GM19025 (cell line): ENCODE measurements at regions not wholly inside any gene's neighbourhood (a gene's known extent, or its start where the extent isn't known, plus 50 kb on each side); places are given as distances from the start of the nearest gene placed in this dataset.

Experiments used
- ATAC-seq: cut with Tn5 transposase; IDR thresholded peaks from one replicate; pipeline ENCODE4 v1.9.1; 2021; ENCODE audit warnings: mild to moderate bottlenecking, low read depth, moderate library complexity; ENCODE audit not compliant: unreplicated experiment

DNA sequence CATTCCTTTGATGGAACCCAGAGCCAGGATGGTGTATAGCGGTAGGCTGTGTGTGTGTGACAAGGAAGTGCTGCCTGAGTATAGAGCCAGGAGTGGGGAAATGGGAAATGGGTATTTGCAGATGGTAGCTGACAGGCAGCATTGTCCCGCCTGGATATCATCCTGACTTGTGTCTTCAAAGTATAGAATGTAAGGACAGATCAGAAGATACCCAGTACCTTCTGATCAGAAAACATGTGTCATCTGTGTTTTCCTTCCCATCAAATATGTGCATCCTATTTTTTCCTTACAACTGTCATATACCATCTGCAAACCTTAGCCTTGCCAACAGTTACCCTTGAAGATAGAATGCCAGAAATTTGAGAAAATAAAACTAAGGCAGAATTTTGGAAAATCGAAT lies 146.2 kb upstream of the CBLB start:
- no peak for ATAC-seq

DNA sequence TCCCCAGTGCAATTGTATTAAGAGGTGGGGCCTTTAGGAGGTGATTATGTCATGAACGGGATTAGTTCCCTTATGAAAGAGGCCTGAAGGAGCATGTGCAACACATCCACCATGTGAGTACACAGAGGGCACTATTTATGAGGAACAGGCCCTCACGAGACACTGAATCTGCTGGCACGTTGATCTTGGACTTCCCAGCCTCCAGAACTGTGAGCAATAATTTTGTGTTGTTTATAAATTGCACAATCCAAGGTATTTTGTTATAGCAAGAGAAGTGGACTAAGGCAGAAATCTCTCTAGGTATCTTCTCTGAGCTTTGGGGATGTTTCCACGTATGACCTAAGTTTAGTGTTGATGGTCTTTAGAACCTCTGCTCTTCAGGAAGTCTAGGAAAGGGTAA lies 149.3 kb upstream of the CBLB start:
- no peak for ATAC-seq

DNA sequence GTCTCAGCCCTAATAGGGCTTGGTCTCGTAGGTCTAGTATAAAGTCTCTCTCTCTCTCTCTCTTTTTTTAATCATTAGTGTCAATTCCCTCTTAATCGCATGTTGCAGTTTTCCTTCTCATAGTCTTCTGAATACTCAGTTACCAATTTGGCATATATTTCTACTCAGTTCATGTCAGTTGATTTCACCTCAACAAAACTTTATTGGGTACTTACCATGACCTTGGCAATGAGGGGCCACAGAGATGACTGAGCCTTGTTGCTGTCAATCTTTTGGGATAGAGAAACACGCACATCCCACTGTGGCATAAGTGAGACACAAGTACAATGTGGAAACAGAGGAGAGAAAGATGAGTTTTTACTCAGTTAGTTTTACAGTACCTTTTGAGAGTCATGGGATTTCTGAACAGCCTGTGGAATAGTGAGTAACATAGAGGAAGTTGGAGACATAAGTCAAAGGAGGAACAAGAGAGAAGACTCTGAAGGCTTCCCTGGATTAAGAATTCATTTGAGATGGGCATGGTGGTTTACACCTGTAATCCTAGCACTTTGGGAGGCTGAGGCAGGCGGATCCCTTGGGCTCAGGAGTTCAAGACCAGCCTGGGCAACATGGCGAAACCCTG lies 150.2 kb upstream of the CBLB start:
- no peak for ATAC-seq

DNA sequence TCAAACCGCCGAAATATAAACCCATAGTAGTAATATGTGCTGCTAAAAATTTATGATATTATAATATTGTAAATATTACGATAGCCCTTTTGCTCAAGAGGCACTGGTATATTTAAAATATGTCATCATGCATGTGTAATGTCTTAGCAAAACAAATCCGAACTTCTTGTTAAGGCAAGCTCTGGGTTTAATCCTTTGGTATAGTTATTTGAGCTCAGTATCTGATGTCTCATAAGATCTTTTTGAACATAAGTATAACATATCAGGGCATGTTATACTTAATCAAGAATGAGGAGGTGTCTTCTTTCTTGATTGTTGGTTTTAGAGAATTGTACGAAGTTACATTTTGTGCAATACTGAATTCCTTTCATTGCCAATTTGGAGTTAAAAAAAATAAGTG lies 154.1 kb upstream of the CBLB start:
- ATAC-seq = no peak

DNA sequence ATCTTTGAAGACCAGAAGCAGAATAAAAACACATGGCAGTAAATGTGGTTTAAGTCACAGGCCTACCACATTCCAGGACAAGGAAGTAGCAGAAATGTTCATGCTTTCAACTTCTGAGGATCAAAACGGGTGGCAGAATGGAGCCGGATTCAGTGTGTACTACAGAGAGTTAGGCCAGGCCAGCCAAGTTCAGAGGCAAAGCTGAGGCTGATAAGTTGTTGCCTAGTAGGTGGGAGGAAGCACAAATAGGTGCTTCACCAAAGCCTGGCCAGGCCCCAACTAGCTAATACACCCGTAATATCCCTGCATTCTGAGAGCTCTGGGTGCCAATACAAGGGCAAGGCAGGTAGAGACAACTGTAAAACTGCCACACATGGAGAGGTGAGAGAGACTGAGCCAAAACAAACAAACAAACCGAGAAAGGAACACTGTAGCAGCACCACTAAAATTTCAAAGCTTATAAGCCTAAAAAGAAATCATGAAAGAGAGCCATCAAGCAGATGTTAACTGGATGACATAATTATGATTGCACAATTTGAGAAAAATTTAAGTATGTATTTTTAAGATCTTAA lies 156.4 kb upstream of the CBLB start:
- no peak for ATAC-seq

DNA sequence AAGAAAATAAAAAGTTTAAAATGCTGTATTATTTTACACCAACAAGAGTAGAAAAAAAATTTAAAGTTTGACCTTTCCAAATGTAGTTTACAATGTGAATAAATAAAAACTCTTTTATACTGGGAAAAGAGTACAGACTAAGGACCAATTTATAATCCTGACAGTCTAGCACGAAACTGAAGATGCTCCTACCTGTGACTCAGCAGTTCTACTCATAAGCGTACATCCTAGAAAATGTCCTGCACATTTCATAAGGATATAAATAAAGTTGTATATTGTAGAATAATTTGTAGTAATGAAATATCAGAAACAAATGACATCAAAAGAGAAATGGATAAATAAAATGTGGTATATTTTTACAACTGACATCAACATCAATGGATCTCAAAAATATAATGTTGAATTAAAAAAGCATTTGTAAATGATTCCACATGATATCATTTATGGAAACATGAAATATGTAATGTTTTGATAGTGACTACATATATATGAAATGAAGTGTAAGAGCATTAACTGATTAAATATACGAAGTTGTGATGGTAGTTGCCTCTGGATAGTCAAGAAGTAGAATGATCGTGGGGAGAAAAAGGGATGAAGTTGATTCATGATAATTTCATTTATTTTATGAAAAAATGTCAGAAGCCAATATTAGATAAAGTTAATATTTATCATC lies 161.3 kb upstream of the CBLB start:
- no peak for ATAC-seq

DNA sequence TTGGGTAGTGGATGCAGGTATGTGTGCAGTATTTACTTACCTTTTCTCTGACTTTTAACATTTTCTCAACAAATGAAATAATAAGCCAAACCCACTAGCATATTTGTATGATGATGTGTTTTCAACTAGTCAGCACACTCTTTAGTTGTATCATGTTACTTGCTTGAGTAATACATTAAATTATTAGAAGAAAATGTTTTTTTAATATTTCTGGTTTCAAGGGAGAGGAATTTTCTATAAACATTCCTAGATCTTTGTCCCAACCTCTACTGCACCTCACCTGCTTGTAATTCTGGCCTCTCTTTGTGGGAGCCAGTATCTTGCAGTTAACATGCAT lies 161.8 kb upstream of the CBLB start:
- no peak for ATAC-seq

DNA sequence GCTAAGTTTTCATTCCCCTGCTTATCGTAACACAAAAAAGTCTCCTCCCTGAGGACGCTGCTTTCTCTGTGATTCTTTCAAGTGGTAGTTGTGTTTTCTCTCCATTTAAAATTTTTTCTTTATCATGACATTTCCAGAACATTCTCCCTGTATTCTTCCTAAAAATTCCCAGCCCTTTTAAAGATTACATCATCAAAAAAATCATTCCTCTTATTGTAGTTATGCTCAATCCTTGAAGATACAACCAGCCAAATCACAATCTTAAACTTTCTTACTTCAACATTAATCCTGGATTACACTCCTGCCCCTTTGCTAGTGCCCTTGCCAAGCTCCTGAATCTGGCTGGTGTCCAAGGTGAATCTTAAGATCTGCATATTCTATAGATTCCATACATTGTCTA lies 163.7 kb upstream of the CBLB start:
- no peak for ATAC-seq

DNA sequence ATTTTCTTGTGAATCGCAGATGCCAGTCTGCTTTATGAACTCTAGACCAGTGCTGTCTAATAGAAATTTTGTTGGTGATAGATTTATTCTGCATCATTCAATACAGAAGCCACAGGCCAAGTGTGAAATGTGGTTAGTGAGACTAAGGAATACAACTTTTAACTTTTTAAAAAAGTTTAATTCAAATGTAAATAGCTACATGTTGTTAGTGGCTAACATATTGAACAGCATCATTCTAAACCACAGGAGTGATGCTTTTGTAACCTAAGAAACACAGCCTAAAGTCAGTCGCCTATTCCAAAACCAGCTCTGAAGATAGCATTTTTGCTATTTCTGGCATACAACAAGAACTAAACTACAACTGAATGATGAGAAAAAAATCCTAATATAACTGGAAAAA lies 164.8 kb upstream of the CBLB start:
- no peak for ATAC-seq

DNA sequence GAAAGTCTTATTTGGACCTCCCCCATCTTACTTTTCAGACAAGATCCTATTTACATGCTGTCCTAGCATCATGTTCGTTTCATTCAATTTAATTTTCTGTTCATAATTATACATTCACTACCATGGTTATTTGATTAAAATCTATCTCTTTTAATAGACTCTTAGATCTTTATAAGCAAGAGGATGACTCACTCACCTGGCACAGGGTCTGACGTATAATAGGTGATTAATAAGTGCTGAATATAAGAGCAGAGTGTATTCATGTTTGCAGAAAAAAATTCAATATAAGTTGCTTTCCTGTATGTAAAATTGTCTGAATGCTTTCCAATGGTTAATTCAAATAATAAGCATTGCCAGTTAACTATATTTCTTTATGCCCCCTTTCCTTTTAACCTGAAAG lies 165.5 kb upstream of the CBLB start:
- ATAC-seq = no peak

DNA sequence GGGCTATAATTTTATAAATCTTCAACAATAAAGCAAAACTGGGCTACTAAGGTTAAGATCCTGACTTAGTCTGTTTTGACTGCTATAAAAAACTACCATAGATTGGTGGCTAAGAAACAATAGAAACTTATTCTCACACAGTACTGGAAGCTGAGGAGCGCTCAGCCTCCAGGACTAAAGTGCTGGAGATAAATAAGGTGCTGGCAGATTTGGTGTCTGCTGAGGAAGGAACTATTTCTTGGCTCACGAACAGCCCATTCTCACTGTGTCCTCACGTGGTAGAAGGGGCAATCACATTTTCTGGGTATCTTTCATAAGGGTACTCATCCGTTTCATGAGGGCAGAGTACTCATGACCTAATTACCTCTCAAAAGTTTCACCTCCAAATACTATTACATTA lies 166.8 kb upstream of the CBLB start:
- ATAC-seq = no peak

DNA sequence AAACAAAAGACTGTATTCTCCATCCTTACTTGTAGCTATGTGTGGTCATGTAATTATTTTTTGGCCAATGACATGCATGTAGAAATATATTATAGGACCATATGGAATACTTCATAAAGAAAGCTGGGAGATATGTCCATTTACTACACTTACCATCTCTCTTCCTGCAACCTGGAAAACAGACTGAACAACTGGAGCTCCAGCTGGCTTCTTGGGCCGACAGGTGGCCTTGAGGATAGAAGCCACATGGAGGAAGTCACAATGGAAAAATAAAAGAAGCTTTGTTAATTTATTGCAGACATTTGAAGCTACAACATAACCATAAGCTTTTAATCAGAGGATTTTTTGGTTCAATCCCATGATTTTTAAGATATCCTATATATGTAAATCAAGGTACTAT lies 167.9 kb upstream of the CBLB start:
- ATAC-seq = no peak

DNA sequence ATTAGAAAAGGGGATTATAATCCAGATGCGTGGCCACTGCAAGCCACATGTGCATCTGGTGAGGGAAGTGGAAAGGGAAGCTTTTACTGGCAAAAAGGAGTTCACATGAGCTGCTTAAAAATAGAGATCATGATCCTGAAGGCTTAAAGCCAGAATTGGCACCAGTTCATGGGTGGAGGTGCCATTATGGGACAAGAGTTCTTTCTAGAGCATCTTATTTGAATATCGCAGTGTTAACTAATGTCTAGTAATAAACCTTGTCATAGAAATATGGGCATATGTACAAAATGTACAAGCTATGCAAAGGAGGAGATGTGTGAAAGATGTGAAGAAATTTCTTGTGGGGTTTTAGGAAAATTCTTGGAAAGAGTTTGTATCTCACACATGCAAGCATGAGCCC lies 178.4 kb upstream of the CBLB start:
- no peak for ATAC-seq

DNA sequence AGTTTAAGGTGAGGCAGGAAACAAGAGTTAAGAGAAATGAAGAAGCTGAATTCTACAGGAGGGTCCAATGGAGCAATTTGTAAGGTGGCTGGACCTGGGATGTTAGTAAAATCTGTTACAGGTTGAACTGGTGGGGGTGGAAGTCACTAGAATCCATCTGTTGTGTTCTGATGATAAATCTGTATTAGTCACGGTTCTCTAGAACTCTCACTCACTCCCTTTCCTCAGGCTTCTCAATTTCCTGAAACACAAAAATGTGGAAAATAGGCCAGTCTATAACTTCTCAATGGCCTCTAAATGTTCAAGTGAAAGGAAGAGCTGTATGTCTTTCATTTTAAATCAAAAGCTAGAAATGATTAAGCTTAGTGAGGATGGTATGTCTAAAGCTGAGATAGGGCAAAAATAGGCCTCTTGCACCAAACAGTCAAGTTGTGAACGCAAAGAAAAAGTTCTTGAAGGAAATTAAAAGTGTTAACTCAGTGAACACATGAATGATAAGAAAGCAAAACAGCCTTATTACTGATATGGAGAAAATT lies 180.2 kb upstream of the CBLB start:
- ATAC-seq = no peak

DNA sequence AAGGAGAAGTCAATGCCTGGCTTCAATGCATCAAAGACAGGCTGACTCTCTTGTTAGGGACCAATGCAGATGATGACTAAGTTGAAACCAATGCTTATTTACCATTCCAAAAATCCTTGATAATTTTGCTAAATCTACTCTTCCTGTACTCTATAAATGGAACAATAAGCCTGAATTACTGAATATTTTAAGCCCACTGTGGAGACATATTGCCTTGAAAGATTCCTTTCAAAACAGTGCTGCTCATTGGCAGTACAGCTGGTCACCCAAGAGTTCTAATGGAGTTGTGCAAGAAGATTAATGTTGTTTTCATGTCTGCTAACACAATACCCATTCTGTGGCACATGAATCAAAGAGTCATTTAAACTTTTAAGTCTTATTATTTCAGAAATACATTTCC lies 181.0 kb upstream of the CBLB start:
- ATAC-seq = no peak

DNA sequence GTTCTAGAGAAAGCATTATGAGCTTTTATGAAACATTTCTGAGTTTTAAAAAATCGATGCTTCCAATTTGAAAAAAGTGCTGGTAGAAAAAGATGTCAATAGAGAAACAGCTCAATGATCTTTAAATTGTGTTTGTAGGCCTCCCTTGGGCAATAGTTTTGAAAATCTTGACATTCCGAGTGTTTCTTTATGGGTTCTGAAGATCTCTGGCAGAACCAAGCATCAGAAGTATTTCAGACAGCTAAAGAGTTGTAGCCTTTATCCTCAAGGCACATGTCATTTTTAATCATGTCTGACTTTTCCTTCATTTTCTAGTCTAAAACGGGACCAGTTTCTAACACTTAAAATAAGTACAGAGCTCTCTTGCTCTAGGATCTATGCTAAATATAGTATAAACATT lies 188.1 kb upstream of the CBLB start:
- ATAC-seq = no peak

DNA sequence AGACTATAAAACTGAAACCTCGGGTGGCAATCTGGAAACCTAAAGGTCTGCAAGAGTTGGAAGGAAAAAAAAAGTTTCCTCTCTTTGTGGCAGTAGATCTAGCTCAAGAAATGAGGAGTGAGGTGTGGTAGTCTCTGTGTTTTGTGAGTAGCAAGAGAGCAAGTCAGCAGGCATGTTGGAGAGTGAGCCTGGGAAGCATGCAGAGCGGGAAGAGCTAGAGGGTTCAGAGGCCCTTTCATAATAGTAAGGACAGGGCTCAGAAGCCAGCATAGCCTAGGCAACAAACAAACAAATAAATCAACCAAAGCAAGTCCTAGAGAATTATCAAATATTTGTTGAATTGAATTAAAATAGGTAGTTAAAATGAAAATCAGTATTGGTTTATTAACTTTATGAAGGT lies 189.7 kb upstream of the CBLB start:
- ATAC-seq = no peak

DNA sequence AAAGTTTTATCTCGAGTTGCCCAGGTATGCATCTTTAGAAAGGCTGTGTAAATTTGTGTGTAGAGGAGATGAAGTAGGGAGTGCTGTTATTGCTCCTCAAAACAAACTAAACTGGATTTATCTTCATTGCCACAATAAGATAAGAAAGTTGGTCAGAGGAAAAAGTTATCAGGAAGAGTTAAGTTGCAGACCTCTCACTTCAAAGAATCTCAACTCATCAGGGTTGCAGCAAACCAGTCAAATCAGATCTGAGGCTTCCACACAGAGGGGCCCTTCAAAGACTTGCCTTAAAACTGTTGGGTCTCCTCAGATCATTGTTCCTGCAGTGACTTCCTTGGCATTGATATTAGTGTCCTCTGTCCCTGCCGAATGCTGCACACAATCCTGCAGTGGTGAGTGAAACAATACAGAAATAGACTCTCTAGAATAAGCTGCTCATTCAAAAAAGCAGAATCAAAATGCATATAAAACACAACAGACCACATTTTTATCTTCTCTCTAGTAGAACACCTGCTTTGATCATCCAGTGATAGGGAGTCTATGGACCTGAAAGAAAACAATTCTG lies 191.2 kb upstream of the CBLB start:
- no peak for ATAC-seq

DNA sequence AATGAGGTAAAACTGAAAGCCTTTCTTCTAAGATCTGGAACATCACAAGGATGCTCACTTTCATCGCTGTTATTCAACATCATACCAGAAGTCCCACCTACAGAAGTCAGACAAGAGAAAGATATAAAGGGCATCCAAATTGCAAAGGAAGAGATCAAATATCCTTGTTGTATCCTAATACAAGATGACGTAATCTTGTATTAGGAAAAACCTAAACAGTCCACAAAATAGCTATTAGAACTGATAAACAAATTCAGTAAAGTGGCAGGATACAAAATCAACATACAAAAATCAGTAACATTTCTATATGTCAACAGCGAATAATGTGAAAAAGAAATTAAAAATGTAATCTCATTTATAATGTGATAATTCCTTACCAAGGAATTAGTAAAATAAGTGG lies 195.1 kb upstream of the CBLB start:
- ATAC-seq = no peak

DNA sequence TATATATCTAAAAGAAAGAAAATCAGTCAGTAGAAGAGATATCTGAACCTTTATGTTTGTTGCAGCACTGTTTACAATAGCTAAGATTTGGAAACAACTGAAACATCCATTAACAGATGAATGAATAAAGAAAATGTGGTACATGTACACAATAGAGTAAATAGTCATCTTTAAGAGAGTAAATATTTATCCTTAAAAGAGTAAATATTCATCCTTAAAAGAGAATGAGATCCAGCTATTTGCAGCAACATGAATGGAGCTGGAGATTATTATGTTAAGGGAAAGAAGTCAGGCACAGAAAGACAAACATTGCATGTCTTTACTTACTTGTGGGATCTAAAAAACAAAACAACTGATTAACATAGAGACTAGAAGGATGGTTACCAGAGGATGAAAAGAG lies 197.0 kb upstream of the CBLB start:
- no peak for ATAC-seq

DNA sequence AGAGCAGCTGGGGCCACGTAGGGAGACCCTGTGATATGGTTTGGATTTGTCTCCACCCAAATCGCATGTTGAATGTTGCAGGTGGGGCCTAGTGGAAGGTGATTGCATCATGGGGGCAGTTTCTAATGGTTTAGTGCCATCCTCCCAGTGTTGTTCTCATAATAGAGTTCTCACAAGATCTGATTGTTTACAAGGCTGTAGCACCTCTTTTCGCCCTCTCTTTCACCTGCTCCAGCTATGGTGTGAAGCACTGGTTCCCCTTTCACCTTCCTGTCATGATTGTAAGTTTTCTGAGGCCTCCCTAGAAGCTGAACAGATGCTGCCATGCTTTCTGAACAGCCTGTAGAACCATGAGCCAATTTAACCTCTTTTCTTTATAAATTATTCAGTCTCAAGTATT lies 198.9 kb upstream of the CBLB start:
- ATAC-seq = peak; percentile 46

DNA sequence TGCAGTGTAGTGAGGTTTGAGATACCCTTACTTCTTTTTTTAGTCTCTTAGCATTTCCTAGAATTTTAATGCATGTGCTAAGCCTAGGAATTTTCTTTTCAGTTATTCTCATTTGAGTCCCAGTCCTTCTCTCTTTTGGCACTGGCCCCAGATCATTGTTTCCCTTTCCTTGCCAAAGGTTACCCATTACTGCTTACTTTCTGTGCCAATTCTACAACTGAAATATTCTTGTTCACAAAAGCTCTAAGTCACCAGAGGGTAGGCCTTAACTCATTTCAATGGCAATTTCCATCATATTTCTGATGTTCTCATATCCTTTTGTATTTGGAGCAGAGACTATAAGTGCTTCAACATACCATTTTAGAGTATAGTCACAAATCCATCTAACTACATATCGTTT lies 199.6 kb upstream of the CBLB start:
- ATAC-seq = no peak
